ENCODE measurements at regions not wholly inside any gene's neighbourhood (a gene's known extent, or its start where the extent isn't known, plus 50 kb on each side); places are given as distances from the start of the nearest gene placed in this dataset.

DNA sequence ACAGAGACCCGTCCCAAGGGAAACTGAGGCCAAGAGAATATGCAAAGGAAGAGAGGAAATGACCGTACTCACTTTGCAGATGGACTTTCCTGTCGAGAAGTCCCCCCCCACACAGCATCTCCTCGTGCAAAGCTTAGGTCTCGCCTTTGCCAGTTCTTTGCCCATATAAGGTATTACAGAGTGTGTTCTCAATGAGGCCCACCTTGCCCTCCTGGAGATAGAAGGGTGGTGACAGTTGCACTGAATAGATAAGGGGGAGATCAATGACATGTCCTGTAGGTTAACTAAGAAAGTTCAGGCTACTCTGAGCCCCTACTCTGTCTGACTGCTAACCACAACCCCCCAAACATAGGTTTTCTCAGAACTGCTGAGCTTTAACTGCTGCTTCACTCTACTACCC is 68.2 kb upstream of the SPTLC1 start:
- TF ChIP-seq, protein P1, sequence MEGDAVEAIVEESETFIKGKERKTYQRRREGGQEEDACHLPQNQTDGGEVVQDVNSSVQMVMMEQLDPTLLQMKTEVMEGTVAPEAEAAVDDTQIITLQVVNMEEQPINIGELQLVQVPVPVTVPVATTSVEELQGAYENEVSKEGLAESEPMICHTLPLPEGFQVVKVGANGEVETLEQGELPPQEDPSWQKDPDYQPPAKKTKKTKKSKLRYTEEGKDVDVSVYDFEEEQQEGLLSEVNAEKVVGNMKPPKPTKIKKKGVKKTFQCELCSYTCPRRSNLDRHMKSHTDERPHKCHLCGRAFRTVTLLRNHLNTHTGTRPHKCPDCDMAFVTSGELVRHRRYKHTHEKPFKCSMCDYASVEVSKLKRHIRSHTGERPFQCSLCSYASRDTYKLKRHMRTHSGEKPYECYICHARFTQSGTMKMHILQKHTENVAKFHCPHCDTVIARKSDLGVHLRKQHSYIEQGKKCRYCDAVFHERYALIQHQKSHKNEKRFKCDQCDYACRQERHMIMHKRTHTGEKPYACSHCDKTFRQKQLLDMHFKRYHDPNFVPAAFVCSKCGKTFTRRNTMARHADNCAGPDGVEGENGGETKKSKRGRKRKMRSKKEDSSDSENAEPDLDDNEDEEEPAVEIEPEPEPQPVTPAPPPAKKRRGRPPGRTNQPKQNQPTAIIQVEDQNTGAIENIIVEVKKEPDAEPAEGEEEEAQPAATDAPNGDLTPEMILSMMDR (conservative IDR thresholded peaks at IDR 0.05 in 1 of 2, IDR thresholded peaks at IDR 0.05 in 1 of 2; ENCODE audit: low read depth in 1 of 2, low read length in 2 of 2), result no peak
- TF ChIP-seq EZH2 (IDR thresholded peaks at IDR 0.05; ENCODE audit: low read length, missing control alignments), result no peak

All from fibroblast of lung (primary cell).